Mesothelial cell of epicardium (in vitro differentiated cells): ENCODE measurements at regions not wholly inside any gene's neighbourhood (a gene's known extent, or its start where the extent isn't known, plus 50 kb on each side); places are given as distances from the start of the nearest gene placed in this dataset.
"Not testable (repeated sequence)": the region's sequence is repeated elsewhere in the genome, so short reads cannot be mapped to it uniquely, and the experiment has no call there.

Experiments used
- DNase-seq, 2 experiments: peaks; one replicate each; pipeline ENCODE4 v3.0.0; 2021; ENCODE audit warnings: low spot score in 2 of 2; ENCODE audit not compliant: unreplicated experiment in 2 of 2
- H3K27ac Mint-ChIP-seq: 2 replicates; pipeline ENCODE4 v1.8.0; 2021; ENCODE audit warnings: mixed read lengths
- H3K27me3 Mint-ChIP-seq: 2 replicates; pipeline ENCODE4 v1.8.0; 2021; ENCODE audit warnings: low read depth, mixed read lengths
- H3K36me3 Mint-ChIP-seq: 2 replicates; pipeline ENCODE4 v1.8.0; 2021; ENCODE audit warnings: mixed read lengths
- H3K4me1 Mint-ChIP-seq: 2 replicates; pipeline ENCODE4 v1.8.0; 2021; ENCODE audit warnings: mixed read lengths
- H3K4me3 Mint-ChIP-seq: 2 replicates; pipeline ENCODE4 v1.8.0; 2021; ENCODE audit warnings: mild to moderate bottlenecking, moderate library complexity, mixed read lengths
- H3K9me3 Mint-ChIP-seq: 2 replicates; pipeline ENCODE4 v1.8.0; 2021; ENCODE audit warnings: mixed read lengths
- TF ChIP-seq, protein P1 (sequence below): fragments of 200-600 bp; sonication (generic); IDR thresholded peaks from one replicate; pipeline ENCODE4 v1.5.0; 2021; ENCODE audit warnings: antibody characterized with exemption; ENCODE audit not compliant: unreplicated experiment

DNA sequence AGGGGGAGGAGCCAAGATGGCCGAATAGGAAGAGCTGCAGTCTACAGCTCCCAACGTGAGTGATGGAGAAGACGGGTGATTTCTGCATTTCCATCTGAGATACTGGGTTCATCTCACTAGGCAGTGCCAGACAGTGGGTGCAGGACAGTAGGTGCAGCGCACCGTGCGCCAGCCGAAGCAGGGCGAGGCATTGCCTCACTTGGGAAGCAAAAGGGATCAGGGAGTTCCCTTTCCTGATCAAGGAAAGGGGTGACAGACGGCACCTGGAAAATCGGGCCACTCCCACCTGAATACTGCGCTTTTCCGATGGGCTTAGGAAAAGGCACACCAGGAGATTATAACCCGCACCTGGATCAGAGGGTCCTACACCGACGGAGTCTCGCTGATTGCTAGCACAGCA lies 121.1 kb upstream of the SESTD1 start:
- H3K4me3 Mint-ChIP-seq, H3K27me3 Mint-ChIP-seq: not testable (repeated sequence)
- peaks cover 22% of the 10 kb centered on the region for H3K9me3 Mint-ChIP-seq

GRCh38 chr2:179383975-179384374 lies 119.3 kb upstream of the SESTD1 start:
- H3K4me1 Mint-ChIP-seq = no peaks in the 10 kb centered on the region
- no peak overlapping the region for H3K27ac Mint-ChIP-seq
- H3K27me3 Mint-ChIP-seq = peaks cover 2% of the 10 kb centered on the region
- H3K36me3 Mint-ChIP-seq = peaks cover 3% of the 10 kb centered on the region
- TF ChIP-seq, protein P1, sequence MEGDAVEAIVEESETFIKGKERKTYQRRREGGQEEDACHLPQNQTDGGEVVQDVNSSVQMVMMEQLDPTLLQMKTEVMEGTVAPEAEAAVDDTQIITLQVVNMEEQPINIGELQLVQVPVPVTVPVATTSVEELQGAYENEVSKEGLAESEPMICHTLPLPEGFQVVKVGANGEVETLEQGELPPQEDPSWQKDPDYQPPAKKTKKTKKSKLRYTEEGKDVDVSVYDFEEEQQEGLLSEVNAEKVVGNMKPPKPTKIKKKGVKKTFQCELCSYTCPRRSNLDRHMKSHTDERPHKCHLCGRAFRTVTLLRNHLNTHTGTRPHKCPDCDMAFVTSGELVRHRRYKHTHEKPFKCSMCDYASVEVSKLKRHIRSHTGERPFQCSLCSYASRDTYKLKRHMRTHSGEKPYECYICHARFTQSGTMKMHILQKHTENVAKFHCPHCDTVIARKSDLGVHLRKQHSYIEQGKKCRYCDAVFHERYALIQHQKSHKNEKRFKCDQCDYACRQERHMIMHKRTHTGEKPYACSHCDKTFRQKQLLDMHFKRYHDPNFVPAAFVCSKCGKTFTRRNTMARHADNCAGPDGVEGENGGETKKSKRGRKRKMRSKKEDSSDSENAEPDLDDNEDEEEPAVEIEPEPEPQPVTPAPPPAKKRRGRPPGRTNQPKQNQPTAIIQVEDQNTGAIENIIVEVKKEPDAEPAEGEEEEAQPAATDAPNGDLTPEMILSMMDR = no peak
- peaks cover 22% of the 10 kb centered on the region for H3K9me3 Mint-ChIP-seq
- no peak for DNase-seq
- H3K4me3 Mint-ChIP-seq = no peak overlapping the region

More for the DNA sequence above, 121.1 kb upstream of the SESTD1 start:
- H3K27ac Mint-ChIP-seq, H3K4me1 Mint-ChIP-seq, H3K36me3 Mint-ChIP-seq, DNase-seq: not testable (repeated sequence)

DNA sequence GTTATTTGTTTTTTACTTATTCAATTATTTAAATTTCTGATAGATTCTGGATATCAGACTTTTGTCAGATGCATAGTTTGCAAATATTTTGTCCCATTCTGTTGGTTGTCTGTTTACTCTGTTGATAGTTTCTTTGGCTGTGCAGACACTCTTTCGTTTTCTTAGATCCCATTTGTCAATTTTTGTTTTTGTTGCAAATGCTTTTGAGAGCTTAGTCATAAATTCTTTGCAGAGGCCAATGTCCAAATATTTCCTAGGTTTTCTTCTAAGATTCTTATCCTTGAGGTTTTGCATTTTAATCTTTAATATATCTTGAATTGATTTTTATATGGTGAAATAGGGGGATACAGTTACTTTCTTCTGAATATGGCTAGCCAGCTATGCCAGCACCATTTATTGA lies 112.7 kb upstream of the SESTD1 start:
- Mint-ChIP-seq H3K4me1 (no peaks in the 10 kb centered on the region), H3K4me3 (no peak overlapping the region), H3K9me3 (peaks cover 5% of the 10 kb centered on the region), H3K27ac (no peak overlapping the region), H3K27me3 (peaks cover 4% of the 10 kb centered on the region), H3K36me3 (no peaks in the 10 kb centered on the region)
- TF ChIP-seq, protein P1 = no peak
- DNase-seq = no peak

DNA sequence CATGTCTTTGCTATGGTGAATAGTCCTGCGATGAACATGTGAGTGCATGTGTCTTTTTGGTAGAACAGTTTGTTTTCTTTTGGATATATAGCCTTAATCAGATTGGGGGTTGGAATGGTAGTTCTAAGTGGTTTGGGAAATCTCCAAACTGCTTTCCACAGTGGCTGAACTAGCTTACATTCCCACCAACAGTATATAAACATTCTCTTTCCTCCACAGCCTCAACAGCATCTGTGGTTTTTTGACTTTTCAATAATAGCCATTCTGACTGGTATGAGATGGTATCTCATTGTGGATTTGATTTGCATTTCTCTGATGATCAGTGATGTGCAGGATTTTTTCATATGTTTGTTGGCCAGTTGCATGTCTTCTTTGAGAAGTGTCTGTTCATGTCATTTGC lies 112.2 kb upstream of the SESTD1 start:
- no peak overlapping the region for H3K27ac Mint-ChIP-seq
- no peak for DNase-seq

DNA sequence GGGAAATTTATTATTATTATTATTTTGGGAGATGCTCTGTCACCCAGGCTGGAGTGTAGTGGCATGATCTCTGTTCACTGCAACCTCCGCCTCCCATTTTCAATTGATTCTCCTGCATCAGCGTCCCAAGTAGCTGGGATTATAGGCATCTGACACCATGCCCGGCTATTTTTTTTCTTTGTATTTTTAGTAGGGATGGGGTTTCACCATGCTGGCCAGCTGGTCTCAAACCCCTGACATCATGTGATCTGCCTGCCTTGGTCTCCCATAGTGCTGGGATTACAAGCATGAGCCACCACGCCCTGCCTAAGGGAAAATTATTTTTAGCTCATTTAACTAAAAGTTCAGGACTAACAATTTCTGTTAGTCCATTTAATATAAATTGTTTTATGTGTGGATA lies 109.2 kb upstream of the SESTD1 start:
- Mint-ChIP-seq H3K4me3 (no peak overlapping the region), H3K36me3 (no peaks in the 10 kb centered on the region), H3K27me3 (peaks cover 13% of the 10 kb centered on the region), H3K27ac (no peak overlapping the region), H3K4me1 (no peaks in the 10 kb centered on the region), H3K9me3 (peaks cover 5% of the 10 kb centered on the region)
- DNase-seq = no peak
- TF ChIP-seq, protein P1 = no peak

More for the DNA sequence above, 112.2 kb upstream of the SESTD1 start:
- Mint-ChIP-seq H3K36me3 (no peaks in the 10 kb centered on the region), H3K4me3 (no peak overlapping the region), H3K9me3 (peaks cover 5% of the 10 kb centered on the region), H3K4me1 (no peaks in the 10 kb centered on the region), H3K27me3 (peaks cover 6% of the 10 kb centered on the region)
- TF ChIP-seq, protein P1 = no peak

DNA sequence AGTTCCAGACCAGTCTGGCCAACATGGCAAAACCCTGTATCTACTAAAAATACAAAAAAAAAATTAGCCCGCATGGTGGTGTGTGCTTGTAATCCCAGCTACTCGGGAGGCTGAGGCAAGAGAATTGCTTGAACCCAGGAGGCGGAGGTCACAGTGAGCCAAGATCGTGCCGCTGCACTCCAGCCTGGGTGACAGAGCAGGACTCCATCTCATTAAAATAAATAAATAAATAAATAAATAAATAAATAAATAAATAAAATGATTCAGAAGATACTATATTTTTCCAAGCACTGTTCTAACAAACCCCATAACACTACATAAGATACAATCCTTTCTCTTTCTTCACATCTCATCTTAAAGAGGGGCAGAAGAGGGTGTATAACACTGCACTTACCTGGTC lies 100.9 kb upstream of the SESTD1 start:
- not testable (repeated sequence) for H3K27ac Mint-ChIP-seq, H3K36me3 Mint-ChIP-seq, H3K4me3 Mint-ChIP-seq

GRCh38 chr2:179355881-179356280 lies 91.2 kb upstream of the SESTD1 start:
- Mint-ChIP-seq H3K27ac (no peak overlapping the region), H3K4me3 (no peak overlapping the region), H3K9me3 (no peaks in the 10 kb centered on the region), H3K27me3 (peaks cover 4% of the 10 kb centered on the region), H3K36me3 (no peaks in the 10 kb centered on the region), H3K4me1 (no peaks in the 10 kb centered on the region)
- no peak for DNase-seq
- TF ChIP-seq, protein P1 = no peak

More for the DNA sequence above, 100.9 kb upstream of the SESTD1 start:
- H3K27me3 Mint-ChIP-seq, H3K4me1 Mint-ChIP-seq, H3K9me3 Mint-ChIP-seq, DNase-seq: not testable (repeated sequence)
